ENCODE measurements at regions not wholly inside any gene's neighbourhood (a gene's known extent, or its start where the extent isn't known, plus 50 kb on each side); places are given as distances from the start of the nearest gene placed in this dataset.
"Not testable (repeated sequence)": the region's sequence is repeated elsewhere in the genome, so short reads cannot be mapped to it uniquely, and the experiment has no call there.

DNA sequence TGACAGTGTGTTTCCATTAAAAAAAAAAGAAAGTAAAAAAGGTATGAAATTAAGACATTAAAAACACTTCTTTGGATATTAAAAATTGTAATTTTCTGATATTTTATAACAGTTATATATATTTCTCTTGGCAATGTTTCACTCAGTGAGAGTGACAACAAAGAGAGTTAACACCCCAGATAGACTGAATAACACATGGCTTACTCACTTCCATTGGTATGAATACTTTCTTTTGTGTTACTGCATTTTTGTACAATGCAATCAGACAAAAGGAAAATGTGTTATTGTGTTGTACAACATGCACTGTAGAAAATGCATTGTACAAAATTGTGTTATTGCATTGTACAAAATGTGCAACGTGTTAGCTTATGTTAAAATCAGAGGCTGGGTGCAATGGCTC is 676.6 kb upstream of the AMELY start:
- not testable (repeated sequence) for DNase-seq (ENCODE audit: low read depth)

DNA sequence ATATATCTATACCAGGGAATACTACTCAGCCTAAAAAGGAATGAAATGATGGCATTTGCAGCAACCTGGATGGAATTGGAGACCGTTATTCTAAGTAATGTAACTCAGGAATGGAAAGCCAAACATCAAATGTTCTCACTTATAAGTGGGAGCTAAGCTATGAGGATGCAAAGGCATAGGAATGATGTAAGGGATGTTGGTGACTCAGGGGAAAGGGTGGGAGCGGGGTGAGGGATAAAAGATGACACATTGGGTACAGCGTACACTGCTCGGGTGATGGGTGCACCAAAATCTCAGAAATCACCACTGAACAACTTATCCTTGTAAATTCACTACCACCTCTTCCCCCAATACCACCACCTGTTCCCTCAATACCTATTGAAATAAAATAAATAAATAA is 651.0 kb upstream of the AMELY start:
- DNase-seq (ENCODE audit: low read depth) = no peak

DNA sequence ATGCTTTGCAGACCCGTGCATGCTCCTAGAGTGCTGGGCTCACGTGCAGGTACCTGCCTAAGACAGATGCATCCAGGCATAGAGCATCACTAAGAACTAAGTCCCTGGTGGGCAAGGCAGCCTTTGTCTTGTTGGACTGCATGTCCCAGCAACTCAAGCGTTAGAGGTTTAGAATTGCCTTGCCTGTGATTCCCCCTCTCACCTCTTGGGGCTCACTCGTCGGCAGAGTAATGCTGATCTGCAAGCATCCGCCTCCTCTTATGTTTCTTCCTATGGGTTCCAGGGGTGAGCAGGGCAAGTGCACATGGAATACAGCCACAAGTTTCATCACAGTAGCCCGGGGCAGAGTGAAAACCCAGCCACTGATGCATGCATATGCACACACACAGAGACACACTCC is 646.1 kb upstream of the AMELY start:
- no peak for DNase-seq (ENCODE audit: low read depth)

DNA sequence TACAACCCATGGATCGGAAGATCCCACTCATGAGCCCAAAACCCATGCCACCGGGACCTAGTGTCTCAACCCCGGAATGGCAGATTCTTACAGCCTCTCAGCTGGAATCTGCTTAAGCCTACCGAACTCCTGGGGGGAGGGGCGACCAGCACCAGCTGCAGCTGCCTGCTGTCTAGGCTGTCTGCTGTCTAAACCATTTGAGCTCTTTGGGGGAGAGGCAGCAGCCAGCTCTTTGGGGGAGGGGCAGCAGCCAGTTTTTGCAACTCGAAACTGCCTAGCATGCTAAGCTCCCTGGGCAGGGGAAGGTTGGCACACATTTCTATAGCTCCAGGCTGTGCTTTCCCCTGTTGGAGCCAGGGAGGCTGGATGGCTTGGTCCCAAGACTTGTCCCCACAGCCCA is 643.5 kb upstream of the AMELY start:
- DNase-seq (ENCODE audit: low read depth) = no peak

DNA sequence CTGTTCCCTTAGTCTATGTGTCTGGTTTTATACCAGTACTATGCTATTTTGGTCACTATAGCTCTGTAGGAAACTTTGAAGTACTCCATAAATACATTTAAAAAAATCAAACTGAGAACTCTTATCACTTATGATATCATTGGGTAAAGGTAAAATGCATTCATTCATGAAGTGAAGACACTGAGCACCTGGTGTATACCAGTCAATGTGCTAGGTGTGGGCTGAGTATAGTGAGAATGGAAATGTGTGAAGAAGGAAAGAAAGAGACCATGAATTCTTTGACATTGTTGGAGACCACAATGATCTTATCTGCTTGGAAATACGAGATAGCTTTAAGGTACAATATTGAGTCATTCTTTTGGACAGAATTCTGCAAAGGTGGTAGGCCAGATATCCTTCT is 633.5 kb upstream of the AMELY start:
- DNase-seq (ENCODE audit: low read depth) = no peak

DNA sequence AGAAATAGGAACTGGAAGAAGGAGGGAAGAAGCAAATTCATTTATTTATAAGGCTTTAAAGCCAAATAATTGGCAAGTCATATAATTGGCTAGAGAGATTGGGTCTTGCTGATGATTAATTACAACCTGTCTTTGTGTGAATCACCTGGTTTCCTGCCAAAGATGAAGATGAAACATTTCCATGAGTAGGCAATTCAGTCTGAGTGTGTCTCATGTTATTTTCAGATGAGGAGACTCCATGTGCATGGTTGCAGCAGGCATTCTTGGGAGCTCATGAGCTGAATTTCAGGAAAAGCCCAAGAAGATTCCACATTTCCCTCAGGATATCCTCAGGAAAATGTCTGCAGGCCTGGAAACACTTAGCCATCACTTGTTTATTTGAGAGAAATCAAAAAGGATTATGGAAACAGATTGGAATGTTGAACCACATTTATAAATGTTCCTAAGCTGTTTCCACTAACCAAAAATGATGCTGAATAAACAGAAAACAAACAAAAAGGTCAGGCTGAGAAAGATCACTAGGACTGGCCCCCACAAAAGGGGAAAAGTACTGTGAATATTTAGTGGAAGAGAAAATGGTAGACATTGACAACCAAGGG is 632.7 kb upstream of the AMELY start:
- no peak for DNase-seq (ENCODE audit: low read depth)

DNA sequence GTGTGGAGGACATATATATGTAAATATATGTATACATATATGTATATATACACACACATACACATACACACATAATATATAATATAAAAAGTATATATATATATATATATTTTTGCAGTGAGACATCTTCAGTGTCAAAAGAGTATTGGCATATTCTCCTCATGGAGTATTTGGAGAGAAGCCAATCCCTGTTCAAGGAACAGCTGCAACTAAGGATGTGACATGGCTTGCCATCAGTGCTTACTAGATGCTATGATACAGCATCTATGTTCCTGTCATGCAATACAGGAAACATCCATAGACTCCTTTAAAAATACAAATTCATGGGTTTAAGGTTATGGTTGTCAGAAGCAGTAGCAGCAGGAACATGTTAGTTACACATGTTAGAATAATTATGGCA is 632.0 kb upstream of the AMELY start:
- DNase-seq (ENCODE audit: low read depth) = no peak

DNA sequence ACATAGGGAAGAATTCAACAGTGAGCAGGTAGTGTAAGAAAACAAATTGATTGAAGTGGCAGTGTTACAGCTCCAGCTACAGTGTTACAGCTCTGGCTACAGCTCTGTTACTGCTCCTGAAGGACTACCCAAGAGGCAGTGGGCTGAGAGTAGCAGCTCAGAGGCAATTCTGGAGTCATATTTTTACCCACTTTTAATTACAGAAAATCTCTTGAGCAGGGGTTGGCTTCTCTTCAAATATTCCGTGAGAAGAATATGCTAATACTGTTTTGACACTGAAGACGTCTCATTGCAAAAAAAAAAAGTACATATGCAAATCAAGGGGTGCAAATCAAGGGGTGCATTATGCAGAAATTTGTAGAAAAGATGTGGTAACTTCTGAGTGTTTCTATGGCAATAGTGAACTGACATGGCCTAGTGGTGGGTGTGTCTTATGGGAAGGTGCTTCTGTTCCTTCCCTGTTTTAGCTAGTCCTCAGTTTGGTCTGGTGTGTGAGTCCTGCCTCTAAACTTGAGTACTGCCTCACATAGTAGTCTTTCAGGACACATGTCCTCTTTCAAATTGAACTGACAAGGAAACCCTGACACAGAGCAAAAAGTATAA is 630.8 kb upstream of the AMELY start:
- no peak for DNase-seq (ENCODE audit: low read depth)

DNA sequence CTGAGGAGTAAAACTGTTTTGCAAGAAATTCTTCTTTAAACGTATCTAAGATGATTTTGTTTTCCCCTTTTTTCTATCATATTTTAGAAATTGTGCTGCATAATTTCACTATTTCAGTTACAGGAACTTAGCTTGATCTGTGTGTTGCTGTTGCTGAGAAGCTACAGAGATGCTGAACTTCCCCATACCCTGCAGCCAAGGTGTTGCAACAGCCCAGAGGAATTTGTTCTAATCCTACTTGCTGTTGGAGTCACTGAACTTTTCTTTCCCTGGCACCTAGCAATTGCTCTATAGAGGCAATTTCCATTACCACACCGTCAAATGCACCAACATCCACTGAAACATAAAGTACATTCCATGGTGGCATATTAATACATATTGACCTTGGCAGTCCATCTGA is 617.8 kb upstream of the AMELY start:
- no peak for DNase-seq (ENCODE audit: low read depth)

DNA sequence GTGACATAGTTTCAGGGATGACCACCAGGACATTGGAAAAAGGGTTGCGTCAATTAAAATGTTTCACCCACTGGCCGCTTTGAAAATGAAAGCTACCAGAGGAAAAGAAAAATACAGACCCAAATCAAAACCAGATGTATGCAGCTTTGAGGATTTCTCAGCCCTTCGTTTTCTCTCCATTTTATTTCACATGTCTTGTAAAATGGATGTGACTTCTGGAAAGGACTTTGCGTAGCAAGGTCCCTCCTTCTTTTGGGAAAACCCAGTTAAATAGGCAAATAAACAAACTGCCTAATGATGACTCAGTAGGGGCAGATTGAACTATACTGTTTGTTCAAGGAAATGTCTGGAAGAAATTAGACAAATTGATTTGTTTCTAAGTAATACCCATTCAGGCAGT is 616.0 kb upstream of the AMELY start:
- DNase-seq (ENCODE audit: low read depth) = not testable (repeated sequence)

DNA sequence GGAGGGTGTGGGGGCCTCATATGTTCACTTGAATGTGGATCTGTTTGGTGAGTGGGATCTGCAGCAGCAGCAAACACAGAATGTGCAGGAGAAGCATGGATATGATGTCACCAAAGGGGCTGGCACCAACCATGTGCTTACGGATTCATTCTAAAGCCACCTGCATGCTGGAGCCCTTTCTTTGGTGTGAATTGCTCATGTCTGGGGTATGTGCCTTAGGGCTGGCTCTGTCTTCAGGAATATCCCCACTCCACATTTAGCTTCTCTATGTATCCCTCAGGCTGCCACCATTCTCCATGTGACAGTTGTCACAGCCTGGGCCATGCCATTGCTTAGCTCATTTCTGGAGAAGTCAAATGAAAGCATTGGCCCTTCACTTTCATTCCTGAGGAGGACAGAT is 606.8 kb upstream of the AMELY start:
- DNase-seq (ENCODE audit: low read depth) = no peak

DNA sequence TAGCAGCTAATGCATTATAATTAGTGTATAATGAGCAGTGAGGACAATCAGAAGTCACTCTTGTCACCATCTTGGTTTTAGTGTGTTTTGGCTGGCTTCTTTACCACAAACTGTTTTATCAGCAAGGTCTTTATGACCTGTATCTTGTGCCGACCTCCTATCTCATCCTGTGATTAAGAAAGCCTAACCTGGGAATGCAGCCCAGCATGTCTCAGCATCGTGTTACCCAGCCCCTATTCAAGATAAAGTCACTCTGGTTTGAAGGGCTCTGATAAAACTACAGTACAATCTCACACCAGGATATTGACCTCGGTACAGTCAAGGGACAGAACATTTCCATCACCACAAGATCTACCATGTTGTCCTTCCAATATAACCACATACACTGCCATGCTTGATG is 604.7 kb upstream of the AMELY start:
- DNase-seq (ENCODE audit: low read depth) = no peak

DNA sequence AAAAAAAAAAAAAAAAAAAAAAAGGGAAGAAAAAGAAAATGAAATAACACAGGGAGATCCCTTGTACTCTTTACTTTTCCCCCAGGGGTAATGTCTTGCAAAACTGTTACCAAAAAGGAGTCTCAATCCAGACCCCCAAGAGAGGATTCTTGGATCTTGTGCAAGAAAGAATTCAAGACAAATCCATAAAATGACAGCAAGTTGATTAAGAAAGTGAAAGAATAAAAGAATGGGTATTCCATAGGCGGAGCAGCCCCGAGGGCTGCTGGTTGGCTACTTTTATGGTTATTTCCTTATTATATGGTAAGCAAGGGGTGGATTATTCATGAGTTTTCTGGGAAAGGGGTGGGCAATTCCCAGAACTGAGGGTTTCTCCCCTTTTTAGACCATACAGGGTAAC is 604.3 kb upstream of the AMELY start:
- no peak for DNase-seq (ENCODE audit: low read depth)

DNA sequence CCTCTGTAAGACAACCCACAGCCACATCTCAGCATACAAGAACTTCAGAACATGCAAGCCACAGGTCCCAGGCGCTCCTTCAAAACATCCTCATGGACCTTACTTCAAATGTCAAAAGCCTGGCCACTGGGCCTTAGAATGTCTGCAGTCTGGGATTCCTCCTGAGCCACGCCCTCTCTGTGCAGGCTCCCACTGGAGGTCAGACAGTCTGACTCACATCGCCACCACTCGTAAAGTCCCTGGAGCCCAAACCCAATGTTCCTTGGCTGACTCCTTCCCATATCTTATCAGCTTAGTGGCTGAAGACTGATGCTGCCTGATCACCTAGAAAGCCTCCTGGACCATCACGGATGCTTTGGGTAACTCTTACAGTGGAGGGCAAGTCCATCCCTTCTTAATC is 591.3 kb upstream of the AMELY start:
- DNase-seq (ENCODE audit: low read depth) = no peak

DNA sequence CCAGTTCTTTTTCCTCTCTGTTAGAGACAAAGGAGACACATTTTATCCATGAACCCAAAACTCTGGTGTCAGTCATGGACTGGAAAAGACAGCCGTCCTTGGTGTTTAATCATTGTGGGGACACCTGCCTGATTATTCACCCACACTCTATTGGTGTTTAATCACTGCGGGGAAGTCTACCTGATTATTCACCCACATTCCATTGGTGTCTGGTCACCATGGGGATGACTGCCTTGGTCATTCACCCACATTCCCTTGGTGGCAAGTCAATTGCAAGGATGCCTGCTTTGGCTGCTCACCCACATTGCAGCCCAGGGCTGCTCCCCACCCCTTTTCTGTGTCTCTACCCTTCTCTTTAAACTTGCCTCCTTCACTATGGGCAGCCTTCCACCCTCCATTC is 589.7 kb upstream of the AMELY start:
- no peak for DNase-seq (ENCODE audit: low read depth)

DNA sequence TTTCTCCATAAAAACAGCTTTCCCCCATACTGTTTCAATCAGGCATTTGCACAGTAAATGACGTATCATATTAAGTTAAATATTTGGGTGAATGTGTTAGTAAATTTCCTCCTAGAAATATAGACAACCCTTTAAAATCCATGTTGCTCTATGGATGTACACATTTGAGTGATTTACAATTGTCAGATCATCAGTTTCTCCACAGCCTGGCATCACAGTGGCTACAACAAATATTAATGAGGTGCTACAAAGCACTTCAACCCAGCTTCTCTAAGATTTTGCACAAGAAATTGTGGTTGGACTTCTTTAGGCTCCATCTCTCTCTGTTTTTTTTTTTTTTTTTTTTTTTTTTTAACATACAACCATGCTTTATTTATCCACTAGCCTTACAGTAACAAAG is 584.4 kb upstream of the AMELY start:
- DNase-seq (ENCODE audit: low read depth) = no peak

DNA sequence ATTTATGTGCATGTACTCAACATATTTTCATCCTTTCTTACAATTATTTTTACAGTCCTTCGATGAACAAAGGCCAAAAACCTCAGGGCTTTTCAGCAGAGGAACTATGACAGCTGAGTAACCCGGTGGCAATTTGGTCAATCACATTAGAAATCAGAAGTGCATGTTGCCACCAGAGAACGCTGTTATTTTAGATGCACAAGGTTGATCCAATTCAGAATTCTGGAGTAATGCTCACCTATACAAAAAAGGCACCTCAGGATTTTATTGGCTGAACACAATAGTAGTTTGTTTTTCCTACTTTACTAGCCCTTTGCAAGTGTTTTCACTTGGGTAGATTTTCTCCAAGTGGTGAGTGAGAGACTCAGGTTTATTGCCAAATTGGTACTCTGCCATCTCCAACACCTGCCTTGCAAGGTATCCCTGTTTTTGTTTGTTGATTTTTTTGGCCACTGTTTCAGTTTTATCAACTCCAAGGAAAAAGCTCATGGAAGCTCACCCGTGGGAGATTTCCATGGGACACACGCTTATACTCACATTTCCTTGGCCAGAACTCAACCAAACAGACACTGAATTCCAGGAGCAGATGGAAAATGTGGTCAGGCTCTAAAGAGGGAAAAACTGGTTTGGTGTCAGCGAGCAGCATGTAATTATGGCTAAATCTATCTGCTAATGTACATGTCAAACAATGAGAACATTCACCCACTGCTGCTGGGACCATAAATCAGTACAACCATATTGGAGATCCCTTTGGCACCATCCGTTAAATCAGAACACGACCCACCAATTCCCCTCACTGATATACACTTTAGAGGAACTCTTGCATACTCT is 573.1 kb upstream of the AMELY start:
- DNase-seq (ENCODE audit: low read depth) = not testable (repeated sequence)

DNA sequence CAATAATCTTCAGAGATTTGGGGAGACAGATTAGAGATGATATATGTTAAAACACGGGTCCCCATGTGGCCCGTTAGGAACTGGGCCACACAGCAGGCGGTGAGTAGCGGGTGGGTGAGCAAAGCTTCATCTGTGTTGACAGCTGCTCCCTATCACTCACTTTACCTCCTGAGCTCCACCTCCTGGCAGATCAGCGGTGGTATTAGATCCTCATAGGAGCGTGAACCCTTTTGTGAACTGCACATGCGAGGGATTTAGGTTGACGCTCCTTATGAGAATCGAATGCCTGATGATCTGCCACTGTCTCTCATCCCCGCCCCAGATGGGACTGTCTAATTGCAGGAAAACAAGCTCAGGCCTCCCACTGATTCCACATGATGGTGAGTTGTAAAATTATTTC is 560.4 kb upstream of the AMELY start:
- no peak for DNase-seq (ENCODE audit: low read depth)

DNA sequence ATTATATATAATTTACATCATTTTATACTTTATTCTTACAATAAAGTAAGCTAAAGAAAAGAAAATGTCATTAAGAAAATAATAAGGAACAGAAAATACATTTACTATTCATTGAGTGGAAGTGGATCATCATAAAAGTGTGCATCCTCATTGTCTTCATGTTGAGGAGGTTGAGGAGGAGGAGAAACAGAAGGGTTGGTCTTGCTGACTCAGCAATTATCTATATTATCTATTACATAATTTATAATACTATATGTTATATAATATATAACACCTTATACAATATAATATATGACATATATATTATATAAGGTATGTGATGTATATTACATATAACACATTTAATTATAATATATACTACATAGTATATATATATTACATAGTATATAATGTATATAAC is 558.5 kb upstream of the AMELY start:
- DNase-seq (ENCODE audit: low read depth) = no peak

DNA sequence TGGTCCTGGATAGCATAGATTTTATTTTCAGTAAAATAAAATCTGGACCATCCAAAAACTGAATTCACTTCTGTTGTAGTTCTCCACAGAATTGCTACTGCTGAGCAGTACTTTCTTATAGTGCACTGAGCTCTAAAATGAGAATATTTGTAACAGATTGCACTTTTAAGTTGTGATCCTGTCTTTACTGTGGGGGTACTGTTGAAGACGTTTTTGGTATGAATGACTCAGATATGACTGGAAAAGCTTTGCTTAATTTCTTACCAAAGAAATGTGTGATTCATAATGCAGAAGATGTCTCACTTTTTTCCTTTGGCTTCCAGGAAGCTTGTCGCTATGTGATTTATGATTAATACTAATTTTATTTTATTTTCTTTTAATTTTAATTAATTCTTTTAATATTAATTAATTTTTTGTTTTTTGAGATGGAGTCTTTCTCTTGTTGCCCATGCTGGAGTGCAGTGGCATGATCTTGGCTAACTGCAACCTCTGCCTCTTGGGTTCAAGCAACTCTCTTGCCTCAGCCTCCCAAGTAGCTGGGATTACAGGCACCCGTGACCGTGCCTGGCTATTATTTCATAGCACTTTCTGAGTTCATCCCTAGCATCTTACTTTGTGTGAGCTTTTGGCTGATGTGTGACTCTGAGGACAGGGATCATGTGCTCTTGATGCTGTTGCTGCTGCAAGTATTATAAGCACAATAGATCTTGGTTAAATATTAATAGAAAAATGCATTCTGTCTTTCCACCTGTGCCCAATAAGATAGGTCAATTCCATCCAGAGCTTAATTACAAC is 557.6 kb upstream of the AMELY start:
- DNase-seq (ENCODE audit: low read depth) = no peak

DNA sequence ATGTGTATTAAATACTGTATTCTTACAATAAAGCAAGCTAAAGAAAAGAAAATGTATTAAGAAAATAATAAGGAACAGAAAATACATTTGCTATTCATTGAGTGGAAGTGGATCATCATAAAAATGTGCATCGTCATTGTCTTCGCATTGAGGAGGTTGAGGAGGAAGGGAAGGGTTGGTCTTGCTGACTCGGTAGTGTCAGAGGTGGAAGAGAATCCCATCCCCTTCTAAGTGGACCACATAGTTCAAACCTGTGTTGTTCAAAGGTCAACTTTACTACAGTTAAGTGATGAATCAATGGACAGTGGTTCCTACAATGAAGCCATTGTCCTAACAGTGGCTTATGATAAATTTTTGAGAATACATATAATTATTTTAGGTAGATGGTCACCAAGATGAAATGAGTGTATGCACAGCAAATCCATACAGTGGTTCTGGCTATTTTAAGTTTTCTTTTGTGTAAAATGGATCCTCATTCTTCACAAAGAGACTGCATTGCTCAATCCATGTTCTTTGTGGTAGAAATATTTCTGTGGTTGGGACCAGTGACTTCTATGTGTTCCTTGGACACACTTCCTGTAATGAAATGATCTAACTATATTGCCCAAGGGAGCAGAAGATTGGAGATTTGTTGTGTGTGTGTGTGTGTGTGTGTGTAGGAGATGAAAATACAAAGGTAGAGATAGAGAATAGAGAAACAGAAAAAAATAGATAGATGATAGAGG is 556.4 kb upstream of the AMELY start:
- DNase-seq (ENCODE audit: low read depth) = no peak

DNA sequence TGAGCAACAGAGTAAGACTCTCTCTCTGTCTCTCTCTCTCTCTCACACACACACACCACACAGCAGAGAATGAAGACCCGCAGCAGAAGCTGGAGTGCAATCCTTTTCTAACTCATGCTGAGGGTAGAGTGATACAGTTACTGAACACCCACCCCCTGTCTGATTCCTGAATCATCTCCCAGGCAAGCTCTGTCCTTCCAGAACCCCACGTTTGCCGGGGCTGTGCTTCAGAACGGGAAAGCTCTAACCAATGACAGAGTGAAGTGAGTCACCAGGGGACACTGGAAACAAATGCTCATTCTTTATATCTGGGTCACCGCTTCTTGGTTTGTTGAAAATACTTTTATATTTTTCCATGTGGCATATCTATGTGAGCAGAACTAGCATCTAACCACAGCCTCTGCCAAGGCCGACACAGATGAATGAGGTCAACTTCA is 553.7 kb upstream of the AMELY start:
- no peak for DNase-seq (ENCODE audit: low read depth)
